Right lobe of liver (tissue), 4 donors: ENCODE measurements at regions not wholly inside any gene's neighbourhood (a gene's known extent, or its start where the extent isn't known, plus 50 kb on each side); places are given as distances from the start of the nearest gene placed in this dataset.

Experiments
- CTCF ChIP-seq, 4 donors: fragments of 200-600 bp in 3 of 4; fragments of 450-650 bp in 1 of 4; IDR thresholded peaks; one replicate each; pipeline versions ENCODE4 v1.5.1 to v1.8.0; 2016 to 2022; ENCODE audit warnings: antibody characterized with exemption in 4 of 4, mild to moderate bottlenecking in 2 of 4
- POLR2A ChIP-seq: fragments of 450-650 bp; IDR thresholded peaks from one replicate; pipeline ENCODE4 v1.6.1; 2017; ENCODE audit warnings: antibody characterized with exemption, mild to moderate bottlenecking
- donor health status: DM: no; HTN: no; CAD: no.
- donor health status: DM: no; HTN: no; CAD: no.
- donor health status: DM: no; HTN: yes; CAD: no.

DNA sequence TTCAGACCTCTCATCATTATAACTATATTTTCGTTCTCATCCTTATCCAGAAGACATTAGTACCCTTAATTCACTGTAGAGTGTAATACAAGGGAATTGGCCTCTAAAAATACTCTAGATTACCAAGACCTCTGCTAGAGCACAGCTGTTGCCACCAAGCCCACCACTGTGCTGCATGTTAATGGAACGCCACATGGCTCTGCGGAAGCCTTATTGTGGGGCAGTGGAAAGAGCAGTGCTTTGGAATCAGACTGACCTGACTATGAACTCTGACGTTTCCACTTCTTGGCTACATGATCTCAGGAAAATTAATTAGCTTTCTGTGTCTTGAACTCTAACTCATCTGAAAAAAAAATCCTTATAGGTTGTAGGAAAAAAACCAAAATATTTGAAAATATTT, 222.1 kb downstream of the LMX1A start:
- TF ChIP-seq CTCF (IDR thresholded peaks at IDR 0.05) (no peak), POLR2A (no peak)
